ENCODE measurements at regions not wholly inside any gene's neighbourhood (a gene's known extent, or its start where the extent isn't known, plus 50 kb on each side); places are given as distances from the start of the nearest gene placed in this dataset.
A peak's percentile ranks its signal among the peaks of the same experiment; 100 is the strongest.

DNA sequence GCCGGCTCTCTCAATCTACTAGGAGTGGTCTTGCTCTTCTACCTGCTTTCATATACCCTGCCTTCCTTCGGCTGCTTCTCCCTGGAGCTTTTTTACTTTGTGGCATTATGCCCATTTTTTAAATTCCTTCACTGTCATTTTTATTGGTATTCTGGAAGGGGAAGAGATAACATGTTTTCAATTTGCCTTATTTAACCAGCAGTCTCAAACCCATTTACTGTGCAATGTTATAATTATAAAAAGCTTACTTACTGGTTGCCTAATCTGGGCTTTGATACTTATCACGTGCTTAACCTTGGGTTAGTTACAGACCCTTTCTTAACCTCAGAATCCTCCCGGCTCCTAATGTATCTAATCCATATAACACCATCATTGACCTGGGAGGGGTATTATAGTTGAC is 128.1 kb downstream of the SIPA1L2 start:
- peak; percentile 42 for DNase-seq (ENCODE audit: low read depth)
- no peak overlapping the region for H3K4me3 ChIP-seq (ENCODE audit: low read length)
- TF ChIP-seq, protein P1, sequence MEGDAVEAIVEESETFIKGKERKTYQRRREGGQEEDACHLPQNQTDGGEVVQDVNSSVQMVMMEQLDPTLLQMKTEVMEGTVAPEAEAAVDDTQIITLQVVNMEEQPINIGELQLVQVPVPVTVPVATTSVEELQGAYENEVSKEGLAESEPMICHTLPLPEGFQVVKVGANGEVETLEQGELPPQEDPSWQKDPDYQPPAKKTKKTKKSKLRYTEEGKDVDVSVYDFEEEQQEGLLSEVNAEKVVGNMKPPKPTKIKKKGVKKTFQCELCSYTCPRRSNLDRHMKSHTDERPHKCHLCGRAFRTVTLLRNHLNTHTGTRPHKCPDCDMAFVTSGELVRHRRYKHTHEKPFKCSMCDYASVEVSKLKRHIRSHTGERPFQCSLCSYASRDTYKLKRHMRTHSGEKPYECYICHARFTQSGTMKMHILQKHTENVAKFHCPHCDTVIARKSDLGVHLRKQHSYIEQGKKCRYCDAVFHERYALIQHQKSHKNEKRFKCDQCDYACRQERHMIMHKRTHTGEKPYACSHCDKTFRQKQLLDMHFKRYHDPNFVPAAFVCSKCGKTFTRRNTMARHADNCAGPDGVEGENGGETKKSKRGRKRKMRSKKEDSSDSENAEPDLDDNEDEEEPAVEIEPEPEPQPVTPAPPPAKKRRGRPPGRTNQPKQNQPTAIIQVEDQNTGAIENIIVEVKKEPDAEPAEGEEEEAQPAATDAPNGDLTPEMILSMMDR (conservative IDR thresholded peaks at IDR 0.05; ENCODE audit: low read length): no peak

DNA sequence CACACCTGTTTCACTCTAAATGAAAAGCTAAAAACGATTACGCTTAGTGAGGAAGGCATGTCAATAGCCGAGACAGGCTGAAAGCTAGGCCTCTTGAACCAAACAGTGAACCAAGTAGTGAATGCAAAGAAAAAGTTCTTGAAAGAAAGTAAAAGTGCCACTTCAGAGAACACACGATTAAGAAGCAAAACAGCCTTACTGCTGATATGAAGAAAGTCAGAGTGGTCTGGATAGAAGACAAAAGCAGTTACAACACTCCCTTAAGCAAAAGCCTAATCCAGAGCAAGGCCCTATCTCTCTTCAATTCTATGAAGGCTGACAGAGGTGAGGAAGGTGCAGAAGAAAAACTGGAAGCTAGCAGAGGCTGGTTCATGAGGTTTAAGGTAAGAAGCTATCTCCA is 130.7 kb downstream of the SIPA1L2 start:
- TF ChIP-seq, protein P1 (conservative IDR thresholded peaks at IDR 0.05; ENCODE audit: low read length): no peak
- H3K4me3 ChIP-seq (ENCODE audit: low read length): no peak overlapping the region
- DNase-seq (ENCODE audit: low read depth): no peak

DNA sequence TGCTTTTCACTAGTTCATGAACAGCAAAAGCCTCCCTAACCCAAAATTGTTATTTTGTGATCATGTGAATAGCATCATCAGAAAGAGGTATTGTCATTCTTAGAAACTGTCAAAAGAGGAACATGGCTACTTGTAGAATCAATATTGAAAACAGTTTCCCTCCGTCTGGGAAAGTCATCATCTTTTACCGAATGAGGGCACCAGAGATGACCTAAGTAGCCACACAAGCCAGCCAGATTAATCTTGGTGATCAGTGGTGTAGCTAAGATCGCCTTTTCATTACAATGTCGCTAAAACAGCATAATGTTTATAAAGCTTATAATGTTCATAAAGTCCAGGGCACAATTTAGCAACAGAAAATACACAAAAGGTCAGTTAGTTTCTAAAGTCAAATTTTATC is 136.1 kb downstream of the SIPA1L2 start:
- no peak for DNase-seq (ENCODE audit: low read depth)
- no peak overlapping the region for H3K4me3 ChIP-seq (ENCODE audit: low read length)
- TF ChIP-seq, protein P1 (conservative IDR thresholded peaks at IDR 0.05; ENCODE audit: low read length): no peak

DNA sequence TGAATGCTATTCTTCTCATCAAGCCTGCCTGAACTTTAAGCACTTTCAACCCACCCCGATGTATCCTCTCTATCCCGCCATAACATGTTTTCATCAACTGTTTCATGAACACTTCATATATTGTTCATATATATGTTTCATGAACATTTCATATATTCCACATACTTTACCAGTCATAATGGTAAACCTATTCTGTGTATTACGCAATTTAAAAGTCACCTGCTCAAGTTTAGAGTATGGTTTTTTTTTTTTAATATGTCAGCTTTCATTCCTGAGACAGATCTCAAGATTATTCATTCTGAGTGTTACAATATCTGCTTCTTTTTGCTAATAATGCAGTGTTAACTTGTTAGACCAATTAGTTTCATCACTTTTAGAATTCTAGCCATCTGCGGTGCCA is 140.7 kb downstream of the SIPA1L2 start:
- TF ChIP-seq, protein P1 (conservative IDR thresholded peaks at IDR 0.05; ENCODE audit: low read length): no peak
- DNase-seq (ENCODE audit: low read depth): no peak

DNA sequence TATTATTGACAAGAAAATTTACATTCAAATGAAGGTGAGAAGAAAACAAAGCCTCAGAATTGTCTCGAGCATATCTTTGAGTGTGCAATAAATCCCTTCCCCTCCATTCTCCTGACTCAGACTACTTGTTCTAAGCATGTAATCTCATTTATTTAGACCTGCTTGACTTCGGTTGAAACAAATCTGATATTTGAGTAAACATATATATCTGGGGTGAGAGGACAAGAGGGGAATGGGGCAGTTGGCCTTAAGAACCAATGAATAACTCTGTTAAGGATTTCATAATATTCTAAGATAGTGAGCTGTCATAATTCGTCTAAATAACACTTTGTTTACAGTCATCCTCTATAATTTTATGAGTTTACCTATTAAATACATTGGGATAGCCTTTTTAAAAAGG is 142.7 kb downstream of the SIPA1L2 start:
- TF ChIP-seq, protein P1 (conservative IDR thresholded peaks at IDR 0.05; ENCODE audit: low read length): no peak
- DNase-seq (ENCODE audit: low read depth): no peak
- no peak overlapping the region for H3K4me3 ChIP-seq (ENCODE audit: low read length)

More for the DNA sequence above, 140.7 kb downstream of the SIPA1L2 start:
- H3K4me3 ChIP-seq (ENCODE audit: low read length): no peak overlapping the region

DNA sequence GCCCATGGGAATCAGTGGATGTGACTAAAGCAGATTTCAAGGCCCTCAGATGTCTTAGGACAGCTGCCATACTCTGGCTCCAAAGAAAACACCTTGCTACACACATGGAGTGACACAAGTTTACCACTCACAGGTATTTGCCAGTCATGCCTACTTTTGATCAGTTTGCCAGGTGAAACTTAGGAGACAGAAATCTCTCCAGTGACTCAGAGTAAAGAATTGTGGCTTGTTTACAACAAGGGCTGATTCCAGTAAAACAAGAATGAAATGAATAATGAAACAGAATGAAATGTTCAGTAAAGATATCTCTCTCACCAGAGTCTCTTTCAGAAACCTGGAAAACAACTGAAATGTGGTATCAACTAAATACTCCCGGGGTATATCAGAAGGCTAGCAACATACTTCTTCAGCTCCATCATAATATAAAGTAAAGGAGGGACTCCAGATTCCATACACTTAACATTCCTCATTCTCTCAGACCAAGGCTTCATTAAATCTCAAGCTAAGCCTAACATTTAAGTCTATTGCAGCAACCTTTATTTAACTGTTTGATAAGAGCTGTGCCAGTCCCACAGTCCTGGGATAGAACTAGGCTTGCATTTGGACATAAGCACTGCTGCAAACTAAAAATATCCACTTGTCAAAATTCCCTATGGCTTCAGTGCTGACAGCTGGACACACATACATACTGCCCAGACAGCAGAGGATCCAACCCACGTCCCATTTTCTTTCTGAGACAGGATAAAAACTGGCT is 143.3 kb downstream of the SIPA1L2 start:
- H3K4me3 ChIP-seq (ENCODE audit: low read length): no peak overlapping the region
- TF ChIP-seq, protein P1 (conservative IDR thresholded peaks at IDR 0.05; ENCODE audit: low read length): no peak
- DNase-seq (ENCODE audit: low read depth): peak; percentile 48

DNA sequence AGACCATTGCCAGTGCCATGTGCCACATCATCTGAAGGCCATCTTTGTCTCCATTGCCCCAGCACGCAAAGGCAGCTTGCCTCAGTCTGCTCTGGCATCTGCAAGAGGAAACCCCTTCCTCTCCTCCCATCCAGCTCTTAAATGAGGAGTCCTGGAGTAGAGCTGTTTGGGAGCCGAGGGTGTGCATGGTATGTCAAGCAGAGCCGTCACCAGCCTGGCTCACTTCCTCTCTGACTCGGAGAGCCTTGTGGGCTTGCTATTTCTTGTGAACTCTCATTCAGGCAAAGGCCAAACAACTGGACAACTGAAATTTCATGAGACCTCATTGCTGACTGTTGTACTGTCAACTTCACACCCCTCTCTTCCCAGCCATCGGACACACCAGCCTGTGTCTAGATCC is 143.9 kb downstream of the SIPA1L2 start:
- no peak for DNase-seq (ENCODE audit: low read depth)
- H3K4me3 ChIP-seq (ENCODE audit: low read length): no peak overlapping the region
- TF ChIP-seq, protein P1 (conservative IDR thresholded peaks at IDR 0.05; ENCODE audit: low read length): no peak
